Activated T-helper 9 cell treated with anti-CD3 and anti-CD28 coated beads, Interleukin-2, amount 50 U/mL, for 16 hours (primary cell): ENCODE measurements at regions not wholly inside any gene's neighbourhood (a gene's known extent, or its start where the extent isn't known, plus 50 kb on each side); places are given as distances from the start of the nearest gene placed in this dataset.

Experiments used
- DNase-seq: peaks from one replicate; pipeline ENCODE4 v3.0.0-alpha.2; 2020; ENCODE audit warnings: low read depth

DNA sequence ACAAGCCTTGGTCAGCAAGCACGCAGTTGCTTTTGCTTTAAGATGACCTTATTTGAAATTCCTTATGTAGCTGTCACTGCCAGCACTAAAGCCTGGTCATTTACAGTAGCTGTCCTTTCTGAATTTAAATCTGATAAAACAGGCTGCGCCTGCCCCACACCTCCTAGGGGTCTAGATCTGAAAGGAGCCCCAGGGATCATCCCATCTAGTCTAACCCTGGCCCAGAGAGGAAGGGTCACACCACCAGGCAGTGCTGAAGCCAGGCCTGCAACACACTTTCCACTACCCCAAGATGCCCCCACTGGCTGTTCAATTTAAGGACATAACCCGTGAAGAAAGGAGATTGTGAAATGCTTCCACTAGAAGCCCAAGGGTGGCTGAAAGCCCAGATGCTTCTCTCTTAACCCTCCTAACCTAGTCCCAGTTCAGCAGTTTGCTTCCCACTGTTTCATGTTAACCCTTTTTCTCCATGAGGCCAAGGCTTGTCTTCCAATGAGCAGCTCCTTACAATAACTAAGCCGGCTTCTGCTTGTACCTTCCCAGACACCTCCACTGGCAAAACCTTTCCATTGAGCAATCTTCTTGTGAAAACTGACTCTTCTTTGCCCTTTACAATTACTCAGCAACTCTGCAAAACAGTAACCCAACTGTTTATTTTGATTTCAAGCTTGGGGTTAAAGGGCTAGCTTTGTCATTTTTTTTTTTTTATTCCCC is 198.9 kb upstream of the LPP start:
- DNase-seq = no peak

DNA sequence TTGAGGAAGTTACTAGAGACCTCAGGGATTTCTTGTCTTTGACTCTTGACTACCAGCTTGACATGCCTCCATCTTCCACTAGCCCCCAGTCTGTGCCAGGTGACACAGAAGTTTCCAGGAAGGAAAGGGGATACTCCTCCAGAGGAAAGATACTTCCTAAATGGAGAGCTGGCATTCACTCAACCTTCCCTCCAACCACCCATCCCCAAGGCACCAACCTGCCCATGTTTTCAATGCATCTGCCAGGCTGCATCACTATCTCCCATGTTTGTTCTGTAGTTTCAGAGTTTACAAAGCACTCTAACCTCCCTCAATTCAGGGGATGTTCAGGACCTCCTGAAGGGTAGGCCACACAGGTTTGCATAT is 198.4 kb upstream of the LPP start:
- no peak for DNase-seq

DNA sequence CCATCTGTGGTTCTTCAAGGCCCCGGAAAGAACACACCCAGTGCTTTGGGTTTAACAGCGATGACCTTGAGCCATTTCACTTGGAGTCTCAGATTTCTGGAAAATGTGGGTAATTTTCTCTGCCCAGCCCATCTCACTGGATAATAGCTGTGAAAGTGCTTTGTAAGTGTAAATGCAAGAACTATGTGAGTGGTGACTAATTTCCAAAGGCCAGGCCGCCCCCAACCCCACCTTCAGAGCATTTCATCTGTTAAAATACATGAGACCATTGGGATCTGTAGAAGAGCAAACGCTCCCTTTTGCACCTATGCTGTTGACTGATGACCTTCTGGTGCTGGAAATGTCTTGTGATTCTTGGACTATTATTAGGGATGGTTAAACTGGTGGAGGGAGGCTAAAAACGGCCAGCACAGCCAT is 196.8 kb upstream of the LPP start:
- DNase-seq = no peak

DNA sequence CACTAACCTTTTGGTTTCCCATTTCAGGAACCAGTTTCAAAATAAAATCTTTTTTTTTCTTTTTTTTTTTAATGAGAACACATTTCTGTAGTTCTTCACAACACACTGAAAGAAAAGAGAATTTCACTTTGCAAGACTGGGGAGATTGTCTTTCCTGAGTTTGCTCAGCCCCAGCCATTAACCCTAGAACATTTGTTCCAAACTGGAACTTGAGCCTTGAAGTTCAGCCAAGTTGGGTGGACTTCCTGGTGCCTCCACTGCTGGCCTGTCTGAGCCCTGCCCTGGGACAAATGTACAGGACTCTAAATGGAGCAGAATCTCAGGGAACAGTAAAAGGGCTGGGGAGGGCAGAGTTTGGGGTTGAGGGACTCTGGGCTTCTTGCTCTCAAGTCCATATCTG is 196.4 kb upstream of the LPP start:
- DNase-seq = no peak

DNA sequence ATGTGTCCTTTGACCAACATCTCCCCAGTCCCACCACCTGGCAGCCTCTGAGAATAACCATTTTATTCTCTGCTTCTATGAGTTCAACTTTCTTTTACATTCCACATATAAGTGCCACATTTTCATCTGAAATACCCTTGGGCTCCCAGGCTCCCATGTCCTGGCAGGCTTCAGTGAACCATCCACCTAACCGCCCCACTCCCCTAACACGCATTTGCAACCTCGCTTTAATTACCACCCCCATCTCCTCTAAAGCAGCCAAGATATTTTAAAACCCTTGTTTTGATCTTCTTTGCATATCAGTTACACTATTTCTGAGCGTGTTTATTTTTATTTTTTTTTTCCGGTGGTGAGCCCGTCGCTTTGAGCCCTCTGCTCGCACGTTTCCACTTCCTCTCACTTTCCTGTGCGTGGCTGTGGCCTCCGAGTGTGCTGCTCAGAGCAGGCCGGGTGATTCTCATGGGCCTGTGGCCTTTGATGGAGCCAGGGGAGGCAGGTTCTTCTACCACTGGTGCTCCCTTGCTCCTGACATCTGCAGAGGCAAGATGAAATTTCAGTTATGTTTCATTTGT is 195.4 kb upstream of the LPP start:
- peak; percentile 21 for DNase-seq

DNA sequence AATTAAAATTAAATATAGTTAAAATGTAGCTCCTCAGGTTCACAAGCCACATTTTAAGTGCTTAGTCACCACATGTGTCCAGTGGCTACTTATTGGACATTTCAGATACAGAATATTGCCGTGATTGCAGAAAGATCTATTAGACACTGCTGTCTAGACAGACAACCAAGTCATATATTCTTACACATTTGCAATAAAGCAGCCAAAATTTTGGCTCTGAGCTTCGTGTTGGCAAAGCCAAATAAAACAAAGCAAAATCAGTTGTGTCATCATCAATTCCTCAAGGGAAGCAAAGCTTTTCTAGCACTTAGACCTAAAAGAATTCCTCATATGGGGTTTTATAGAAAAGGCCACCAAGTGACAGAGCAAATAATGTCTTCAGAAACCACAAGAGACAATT is 193.1 kb upstream of the LPP start:
- DNase-seq = no peak

- DNase-seq = no peak
These were observed 192.6 kb upstream of the LPP start for GRCh38 chr3:187961366-187961765.

- no peak for DNase-seq
These were observed 190.8 kb upstream of the LPP start for GRCh38 chr3:187963003-187963676.

GRCh38 chr3:187963677-187964385 is 190.1 kb upstream of the LPP start:
- no peak for DNase-seq

DNA sequence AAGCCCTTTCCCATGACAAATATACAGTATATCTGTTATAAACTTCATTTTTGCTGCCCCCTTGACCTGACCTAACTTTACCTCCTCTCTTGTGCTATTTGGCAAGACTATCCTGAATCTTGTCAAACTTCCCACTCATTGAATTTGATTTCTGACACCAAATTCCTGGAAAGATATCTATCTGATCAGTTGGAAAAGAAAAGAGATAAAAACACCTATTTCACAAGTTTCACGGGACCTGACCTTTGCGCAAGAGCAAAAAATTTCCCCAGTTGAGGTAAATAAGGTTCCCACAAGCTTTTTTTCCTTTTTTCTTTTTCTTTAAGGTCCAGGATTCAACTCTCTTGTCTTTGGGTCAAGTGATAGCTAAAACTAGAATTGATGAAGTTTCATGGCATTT is 189.2 kb upstream of the LPP start:
- no peak for DNase-seq

- DNase-seq = no peak
These were observed 187.9 kb upstream of the LPP start for GRCh38 chr3:187966096-187966495.

DNA sequence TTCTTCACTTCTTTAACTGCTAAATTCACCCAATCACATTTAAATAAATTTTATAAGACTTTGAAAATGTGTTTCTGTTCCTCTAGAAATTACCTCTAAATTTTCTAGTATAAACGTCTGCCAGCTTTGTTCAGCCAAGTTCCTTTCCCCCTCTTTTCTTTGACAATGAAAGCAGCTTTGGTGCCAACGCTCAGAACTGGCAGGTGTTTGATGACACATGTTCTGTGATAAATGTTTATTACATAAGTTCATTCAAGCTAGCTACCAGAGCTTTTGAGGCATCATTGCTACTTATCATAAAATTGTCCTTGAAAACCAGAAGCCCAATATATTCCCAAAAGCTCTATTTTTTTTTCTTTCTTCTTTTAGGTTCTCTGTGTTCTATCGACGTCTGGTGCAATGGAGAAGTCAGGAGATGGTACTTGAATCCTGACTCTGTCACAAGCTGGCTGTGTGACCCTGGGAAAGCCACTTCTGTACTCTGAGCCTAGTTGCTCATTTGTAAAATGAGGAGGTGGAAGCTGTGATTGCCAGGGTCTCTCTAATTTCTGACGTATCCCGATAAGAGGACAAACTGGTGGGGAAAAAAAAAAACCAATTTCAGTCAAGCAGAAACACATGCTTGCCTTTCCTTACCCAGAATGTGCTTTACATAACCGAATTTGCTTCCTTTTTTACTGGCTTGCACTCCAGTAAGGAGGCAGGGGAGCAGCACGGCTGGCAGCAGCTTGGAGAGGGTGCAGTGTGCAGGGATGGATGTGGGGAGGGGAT is 187.1 kb upstream of the LPP start:
- DNase-seq = no peak

- no peak for DNase-seq
These were observed 186.0 kb upstream of the LPP start for GRCh38 chr3:187967993-187968392.

- no peak for DNase-seq
These were observed 184.9 kb upstream of the LPP start for GRCh38 chr3:187968883-187969580.

DNA sequence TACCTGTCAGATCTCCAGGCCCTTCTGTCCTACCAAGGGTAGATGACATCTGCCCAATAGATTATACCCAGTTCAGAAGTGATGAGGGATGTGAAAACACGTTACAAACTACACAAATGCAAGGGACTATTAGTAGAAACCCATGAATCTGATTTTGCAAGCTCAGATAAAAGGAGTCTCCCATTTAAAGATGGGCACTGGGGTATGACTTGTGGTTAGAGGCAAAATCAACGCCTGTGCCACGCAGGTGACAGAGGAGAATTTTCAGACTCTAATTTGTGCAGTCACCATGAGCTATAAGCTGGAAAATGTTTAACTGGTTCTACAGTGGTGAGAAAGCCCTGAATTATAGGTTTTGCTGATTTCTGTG is 184.4 kb upstream of the LPP start:
- no peak for DNase-seq

DNA sequence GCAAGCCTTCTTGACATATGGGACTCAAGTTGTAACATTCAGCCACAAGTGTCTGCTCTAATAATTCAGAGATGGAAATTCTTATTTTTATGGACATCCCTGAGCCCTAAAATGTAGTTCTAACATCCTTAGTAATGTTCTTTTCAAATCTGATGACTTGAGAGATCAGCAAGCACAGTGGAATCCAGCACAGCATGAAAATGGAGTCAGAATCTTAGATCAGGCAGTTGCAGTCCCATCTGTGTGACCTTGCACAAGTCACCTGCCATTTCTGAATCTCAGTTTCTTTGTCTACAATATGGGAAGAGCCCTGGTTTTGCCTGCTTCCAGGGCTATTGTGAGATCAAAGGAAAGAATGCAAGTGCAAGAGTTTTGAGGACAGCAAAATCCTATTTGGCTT is 183.9 kb upstream of the LPP start:
- DNase-seq = no peak

DNA sequence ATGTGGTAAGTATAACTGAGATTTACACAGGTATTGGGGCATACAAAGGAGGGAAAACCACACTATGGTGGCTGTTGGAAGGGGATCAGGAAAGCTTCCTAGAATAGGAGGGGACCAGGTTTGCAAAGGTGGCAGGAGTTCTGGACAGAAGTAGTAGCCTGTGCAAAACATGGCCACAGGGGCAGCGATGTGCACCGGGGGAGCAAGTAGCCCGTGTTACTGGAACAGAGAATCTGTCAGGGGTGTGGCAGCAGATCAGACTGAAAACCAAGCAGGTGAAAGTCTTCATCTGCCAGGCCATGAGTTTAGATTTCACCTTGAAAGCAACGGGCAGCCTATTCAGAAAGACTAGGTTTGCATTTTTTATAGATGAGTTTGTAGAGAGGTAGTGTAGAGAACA is 182.3 kb upstream of the LPP start:
- DNase-seq = no peak

- no peak for DNase-seq
These were observed 181.5 kb upstream of the LPP start for GRCh38 chr3:187972454-187972853.

DNA sequence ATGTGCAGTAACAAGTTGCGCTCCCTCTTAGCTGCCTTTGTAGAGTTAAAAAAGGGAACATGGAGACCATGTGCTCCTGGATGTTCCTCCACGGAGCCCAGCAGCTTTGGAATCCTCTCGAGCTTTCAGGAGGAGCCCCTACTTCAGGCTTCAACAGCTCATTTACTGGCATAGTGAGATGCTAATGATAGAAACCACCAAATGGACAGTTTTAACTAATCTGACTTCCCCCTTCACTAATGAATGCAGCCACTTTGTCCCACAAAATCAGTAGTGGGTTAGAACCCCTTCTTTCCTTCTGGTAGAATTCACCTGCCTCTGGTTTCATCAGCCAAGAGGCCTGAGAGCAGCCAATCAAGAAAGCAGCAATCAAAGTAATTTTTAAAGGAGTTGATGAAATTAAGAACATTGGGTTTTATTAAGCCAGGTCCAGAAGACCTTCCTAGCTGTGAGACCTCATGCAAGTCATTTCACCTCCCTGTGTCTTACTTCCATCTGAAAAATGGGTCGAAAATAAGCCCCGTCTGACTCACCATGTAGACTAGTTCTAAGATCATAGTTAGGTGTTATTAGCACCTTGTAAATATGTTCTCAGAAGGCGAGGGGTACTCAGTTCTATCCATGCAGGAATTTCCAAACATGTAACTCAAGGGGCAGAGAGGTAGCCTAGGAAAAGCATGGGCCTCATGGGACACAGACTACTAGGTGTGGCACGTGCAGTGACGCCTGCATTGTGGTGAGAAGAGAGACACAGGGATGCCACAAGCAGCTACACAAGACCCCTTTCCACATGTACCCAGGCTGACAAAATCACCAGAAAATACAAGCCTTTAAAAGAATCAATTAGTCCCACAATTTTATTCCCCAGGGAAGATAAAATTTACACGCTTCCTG is 179.7 kb upstream of the LPP start:
- DNase-seq = no peak

GRCh38 chr3:187974871-187975271 is 179.1 kb upstream of the LPP start:
- no peak for DNase-seq
